ENCODE measurements at regions not wholly inside any gene's neighbourhood (a gene's known extent, or its start where the extent isn't known, plus 50 kb on each side); places are given as distances from the start of the nearest gene placed in this dataset.

- TF ChIP-seq CTCF (conservative IDR thresholded peaks at IDR 0.05) (no peak), ZFX (IDR thresholded peaks at IDR 0.05) (no peak)
These were observed 234.1 kb downstream of the OTOR start for GRCh38 chr20:16982091-16982726.
